ENCODE measurements at regions not wholly inside any gene's neighbourhood (a gene's known extent, or its start where the extent isn't known, plus 50 kb on each side); places are given as distances from the start of the nearest gene placed in this dataset.
"Not testable (repeated sequence)": the region's sequence is repeated elsewhere in the genome, so short reads cannot be mapped to it uniquely, and the experiment has no call there.

- no peak for DNase-seq
Measured at GRCh38 chr2:217363470-217363869, 503.6 kb upstream of the TNP1 start.

- no peak for DNase-seq
Measured at GRCh38 chr2:217362710-217363109, 502.8 kb upstream of the TNP1 start.

- DNase-seq, result no peak
Measured at GRCh38 chr2:217362286-217362685, 502.4 kb upstream of the TNP1 start.

- no peak for DNase-seq
Measured at GRCh38 chr2:217361483-217361880, 501.6 kb upstream of the TNP1 start.

- DNase-seq, result no peak
Measured at GRCh38 chr2:217360781-217361482, 501.1 kb upstream of the TNP1 start.

GRCh38 chr2:217360111-217360510 lies 500.2 kb upstream of the TNP1 start:
- DNase-seq, result no peak

- no peak for DNase-seq
Measured at GRCh38 chr2:217357886-217358620, 498.2 kb upstream of the TNP1 start.

- no peak for DNase-seq
Measured at GRCh38 chr2:217356781-217357180, 496.9 kb upstream of the TNP1 start.

GRCh38 chr2:217356142-217356541 lies 496.3 kb upstream of the TNP1 start:
- DNase-seq, result no peak

GRCh38 chr2:217353591-217353990 lies 493.7 kb upstream of the TNP1 start:
- no peak for DNase-seq

GRCh38 chr2:217351378-217351777 lies 491.5 kb upstream of the TNP1 start:
- no peak for DNase-seq

GRCh38 chr2:217349251-217349650 lies 489.4 kb upstream of the TNP1 start:
- no peak for DNase-seq

- not testable (repeated sequence) for DNase-seq
Measured at GRCh38 chr2:217347630-217348029, 487.8 kb upstream of the TNP1 start.

GRCh38 chr2:217346043-217346442 lies 486.2 kb upstream of the TNP1 start:
- DNase-seq, result not testable (repeated sequence)

- DNase-seq, result no peak
Measured at GRCh38 chr2:217340899-217341298, 481.0 kb upstream of the TNP1 start.

GRCh38 chr2:217340176-217340575 lies 480.3 kb upstream of the TNP1 start:
- DNase-seq, result no peak

- DNase-seq, result no peak
Measured at GRCh38 chr2:217339753-217340152, 479.9 kb upstream of the TNP1 start.

- no peak for DNase-seq
Measured at GRCh38 chr2:217338306-217338916, 478.5 kb upstream of the TNP1 start.

GRCh38 chr2:217337771-217338170 lies 477.9 kb upstream of the TNP1 start:
- DNase-seq, result no peak

- no peak for DNase-seq
Measured at GRCh38 chr2:217336694-217337093, 476.8 kb upstream of the TNP1 start.

- no peak for DNase-seq
Measured at GRCh38 chr2:217335341-217335966, 475.6 kb upstream of the TNP1 start.

GRCh38 chr2:217334561-217334960 lies 474.7 kb upstream of the TNP1 start:
- DNase-seq, result no peak

GRCh38 chr2:217332866-217333265 lies 473.0 kb upstream of the TNP1 start:
- no peak for DNase-seq

- no peak for DNase-seq
Measured at GRCh38 chr2:217332417-217332791, 472.5 kb upstream of the TNP1 start.
